B cell (primary cell): ENCODE measurements at regions not wholly inside any gene's neighbourhood (a gene's known extent, or its start where the extent isn't known, plus 50 kb on each side); places are given as distances from the start of the nearest gene placed in this dataset.

Experiments
- ATAC-seq: fragments of 200-7000 bp; cut with Tn5 transposase; one replicate; pipeline ENCODE4 v1.10.0; 2021; ENCODE audit warnings: low read depth, mild to moderate bottlenecking, moderate number of reproducible peaks, moderate library complexity
- CTCF ChIA-PET: fragments of 350-600 bp; sonication (Branson Sonifier 250); formaldehyde crosslinking; loops from one replicate; lab custom pipeline; 2021; ENCODE audit warnings: antibody characterized with exemption, inconsistent platforms; lab: Charles Lee
- POLR2A ChIA-PET: fragments of 350-600 bp; sonication (Branson Sonifier 250); formaldehyde crosslinking; loops from one replicate; lab custom pipeline; 2021; ENCODE audit warnings: antibody characterized with exemption; lab: Charles Lee
- DNase-seq: peaks from one replicate; pipeline ENCODE4 v3.0.0; 2013
- H2AFZ ChIP-seq: 2 replicates; pipeline ENCODE4 v1.6.1; 2012; ENCODE audit warnings: mild to moderate bottlenecking, low read depth, low read length; ENCODE audit not compliant: insufficient read depth, poor library complexity, severe bottlenecking
- H3K27ac ChIP-seq, 2 donors: 1 replicate in 1 of 2; 2 replicates in 1 of 2; pipeline ENCODE4 v1.5.1; 2012 to 2013; ENCODE audit warnings: low read length in 2 of 2, mild to moderate bottlenecking in 2 of 2, moderate library complexity in 1 of 2
- H3K27me3 ChIP-seq, 4 experiments: fragments of 200-600 bp in 1 of 4; sonication (generic) in 1 of 4; replicated peaks in 1 of 4; 1 replicate in 2 of 4; 2 replicates in 2 of 4; pipeline versions ENCODE4 v1.6.1 to v1.7.0; 2013 to 2016; ENCODE audit warnings: low read length in 3 of 4, mild to moderate bottlenecking in 2 of 4, mixed read lengths in 1 of 4, moderate library complexity in 1 of 4; ENCODE audit not compliant: insufficient read depth in 4 of 4, control insufficient read depth in 3 of 4; ENCODE audit errors: control extremely low read depth in 1 of 4
- H3K36me3 ChIP-seq, 2 experiments: replicated peaks in 1 of 2; 1 replicate in 1 of 2; 2 replicates in 1 of 2; pipeline versions ENCODE4 v1.6.1 to v1.7.1; 2013; ENCODE audit warnings: low read length in 1 of 2; ENCODE audit not compliant: insufficient read depth in 2 of 2, control insufficient read depth in 1 of 2; ENCODE audit errors: control extremely low read depth in 1 of 2, extremely low read depth in 1 of 2
- H3K4me1 ChIP-seq, 2 donors: fragments of 200-600 bp in 1 of 2; sonication (generic) in 1 of 2; 1 replicate in 1 of 2; 2 replicates in 1 of 2; pipeline versions ENCODE4 v1.5.1 to v1.6.1; 2013 to 2017; ENCODE audit warnings: low read length in 2 of 2; ENCODE audit not compliant: control insufficient read depth in 2 of 2, insufficient read depth in 2 of 2
- H3K4me2 ChIP-seq: replicated peaks from 2 replicates; pipeline ENCODE3; 2012; ENCODE audit warnings: mild to moderate bottlenecking, low read depth, low read length; ENCODE audit not compliant: poor library complexity, severe bottlenecking
- H3K4me3 ChIP-seq, 5 experiments: fragments of 200-600 bp in 1 of 5; sonication (generic) in 1 of 5; 1 replicate in 3 of 5; 2 replicates in 2 of 5; pipeline versions ENCODE4 v1.5.1 to v1.7.0; 2011 to 2016; ENCODE audit warnings: low read length in 4 of 5, mild to moderate bottlenecking in 4 of 5, low read depth in 2 of 5, control low read depth in 1 of 5, moderate library complexity in 1 of 5; ENCODE audit not compliant: insufficient read depth in 1 of 5; ENCODE audit errors: control extremely low read depth in 1 of 5, extremely low read depth in 1 of 5
- H3K79me2 ChIP-seq: fragments of 200-600 bp; sonication (generic); one replicate; pipeline ENCODE4 v1.6.0; 2016; ENCODE audit warnings: low read length; ENCODE audit not compliant: control insufficient read depth, insufficient read depth
- H3K9ac ChIP-seq: fragments of 200-600 bp; sonication (generic); 2 replicates; pipeline ENCODE4 v1.6.1; 2017; ENCODE audit warnings: mild to moderate bottlenecking, low read length, moderate library complexity
- H3K9me3 ChIP-seq, 3 donors: one replicate each; pipeline versions ENCODE4 v1.6.1 to v1.7.1; 2013; ENCODE audit warnings: low read length in 2 of 3; ENCODE audit not compliant: control insufficient read depth in 2 of 3, insufficient read depth in 1 of 3; ENCODE audit errors: control extremely low read depth in 1 of 3
- H4K20me1 ChIP-seq: 2 replicates; pipeline ENCODE4 v1.6.0; 2012; ENCODE audit warnings: mild to moderate bottlenecking, low read length; ENCODE audit not compliant: insufficient read depth, control insufficient read depth, poor library complexity, severe bottlenecking
- H3K27ac Mint-ChIP-seq: one replicate; pipeline ENCODE4 v1.8.0; 2021; ENCODE audit warnings: mixed read lengths
- H3K27me3 Mint-ChIP-seq: one replicate; pipeline ENCODE4 v1.8.0; 2021; ENCODE audit warnings: mixed read lengths
- H3K4me1 Mint-ChIP-seq: one replicate; pipeline ENCODE4 v1.8.0; 2021; ENCODE audit warnings: mixed read lengths
- H3K4me3 Mint-ChIP-seq: one replicate; pipeline ENCODE4 v1.8.0; 2021; ENCODE audit warnings: mixed read lengths
- H3K9me3 Mint-ChIP-seq: one replicate; pipeline ENCODE4 v1.8.0; 2022; ENCODE audit warnings: mixed read lengths; ENCODE audit not compliant: insufficient read depth
- EZH2 ChIP-seq: IDR thresholded peaks from 2 replicates; pipeline ENCODE4 v1.6.1; 2012; ENCODE audit warnings: borderline replicate concordance, low read depth, mild to moderate bottlenecking, moderate library complexity, low read length; ENCODE audit not compliant: insufficient read depth, poor library complexity, severe bottlenecking
- WGBS: methylation state at CpG from one replicate; pipeline ENCODE4 v1.1.5; 2013; ENCODE audit warnings: missing lambda C conversion rate; ENCODE audit not compliant: insufficient coverage; 5-methylcytosine and 5-hydroxymethylcytosine counted together
- intact Hi-C: fragments of 100-400 bp; cut with micrococcal nuclease; formaldehyde crosslinking; loops from one replicate; pipeline ENCODE4 v1.10.0; 2022
- TF ChIP-seq, protein P1 (sequence below): fragments of 200-600 bp; IDR thresholded peaks from one replicate; pipeline ENCODE4 v1.8.0; 2022; ENCODE audit warnings: antibody characterized with exemption, mild to moderate bottlenecking

DNA sequence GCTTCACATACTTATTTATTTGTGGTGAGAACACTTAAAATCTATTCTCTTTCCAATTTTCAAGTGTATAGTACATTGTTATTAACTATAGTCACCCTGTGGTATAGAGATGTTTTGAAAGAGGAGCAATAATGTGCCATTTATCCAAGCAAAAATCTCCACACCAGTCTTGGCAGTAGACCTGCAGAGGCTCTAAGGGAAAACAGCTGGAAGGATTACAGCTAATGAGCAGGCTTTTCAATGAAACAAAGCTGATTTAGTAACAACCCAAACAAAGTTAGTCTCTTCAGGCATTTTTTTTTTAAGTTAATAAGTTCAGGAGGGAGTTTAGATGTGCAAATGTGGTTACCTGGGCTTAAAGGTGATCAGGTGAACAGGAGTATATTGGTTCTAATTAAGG is 101.9 kb downstream of the EVX1 start:
- Histone ChIP-seq H3K4me3 (no peak overlapping the region), H3K9ac (no peak overlapping the region), H3K27ac (no peak overlapping the region), H2AFZ (no peak overlapping the region), H3K4me2 (no peak overlapping the region), H3K4me1 (no peaks in the 10 kb centered on the region), H4K20me1 (no peaks in the 10 kb centered on the region), H3K9me3 (no peaks in the 10 kb centered on the region), H3K79me2 (no peaks in the 10 kb centered on the region), H3K36me3 (no peaks in the 10 kb centered on the region), H3K27me3 (peaks cover 0 to 9% (median 0%) of the 10 kb centered on the region in 4 experiments)
- TF ChIP-seq, protein P1, sequence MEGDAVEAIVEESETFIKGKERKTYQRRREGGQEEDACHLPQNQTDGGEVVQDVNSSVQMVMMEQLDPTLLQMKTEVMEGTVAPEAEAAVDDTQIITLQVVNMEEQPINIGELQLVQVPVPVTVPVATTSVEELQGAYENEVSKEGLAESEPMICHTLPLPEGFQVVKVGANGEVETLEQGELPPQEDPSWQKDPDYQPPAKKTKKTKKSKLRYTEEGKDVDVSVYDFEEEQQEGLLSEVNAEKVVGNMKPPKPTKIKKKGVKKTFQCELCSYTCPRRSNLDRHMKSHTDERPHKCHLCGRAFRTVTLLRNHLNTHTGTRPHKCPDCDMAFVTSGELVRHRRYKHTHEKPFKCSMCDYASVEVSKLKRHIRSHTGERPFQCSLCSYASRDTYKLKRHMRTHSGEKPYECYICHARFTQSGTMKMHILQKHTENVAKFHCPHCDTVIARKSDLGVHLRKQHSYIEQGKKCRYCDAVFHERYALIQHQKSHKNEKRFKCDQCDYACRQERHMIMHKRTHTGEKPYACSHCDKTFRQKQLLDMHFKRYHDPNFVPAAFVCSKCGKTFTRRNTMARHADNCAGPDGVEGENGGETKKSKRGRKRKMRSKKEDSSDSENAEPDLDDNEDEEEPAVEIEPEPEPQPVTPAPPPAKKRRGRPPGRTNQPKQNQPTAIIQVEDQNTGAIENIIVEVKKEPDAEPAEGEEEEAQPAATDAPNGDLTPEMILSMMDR: no peak
- TF ChIP-seq EZH2: no peak
- intact Hi-C loops: no loop called here
- Mint-ChIP-seq H3K9me3 (no peaks in the 10 kb centered on the region), H3K27me3 (peaks cover 23% of the 10 kb centered on the region), H3K4me3 (no peak overlapping the region), H3K4me1 (no peaks in the 10 kb centered on the region), H3K27ac (no peak overlapping the region)
- DNase-seq (no peak), ATAC-seq (no peak)
- ChIA-PET POLR2A (no interaction called here), CTCF (no interaction called here)

DNA sequence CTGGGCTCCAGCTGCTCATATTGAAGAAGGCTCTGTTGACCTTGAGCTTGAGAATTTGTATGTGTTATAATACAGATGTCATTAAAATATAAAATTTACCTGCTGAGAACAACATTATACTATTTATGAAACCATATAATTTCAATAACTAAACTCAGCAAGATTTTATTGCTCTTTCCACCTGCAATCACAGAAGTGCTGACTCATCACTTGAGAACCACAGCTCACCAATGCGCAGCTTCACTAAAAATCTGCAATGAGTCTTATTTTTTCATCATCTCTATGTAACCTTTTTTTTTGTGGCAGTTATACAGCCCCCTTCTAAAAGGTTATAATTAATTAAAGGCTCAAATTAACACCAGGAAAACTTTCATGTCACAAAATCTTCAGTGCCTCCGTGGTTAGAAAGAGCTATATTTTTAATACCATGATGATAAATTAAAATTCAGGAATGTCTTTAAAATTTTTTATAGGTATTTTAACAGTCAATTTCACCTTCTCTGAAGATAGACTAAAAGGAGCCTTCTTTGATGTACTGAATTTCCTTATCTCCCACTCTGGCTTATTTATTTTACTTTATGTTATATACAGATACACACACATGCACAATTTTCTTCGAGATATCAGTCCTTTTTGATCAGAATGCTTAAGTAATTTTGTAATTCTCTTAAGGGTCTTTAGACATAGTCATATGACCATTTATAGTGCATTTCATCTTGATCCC is 102.7 kb downstream of the EVX1 start:
- CTCF ChIA-PET: no interaction called here
- no peak for TF ChIP-seq EZH2
- TF ChIP-seq, protein P1: no peak
- H3K4me3 ChIP-seq: no peak overlapping the region
- peaks cover 31% of the 10 kb centered on the region for H3K27me3 Mint-ChIP-seq
- no peak overlapping the region for H3K9ac ChIP-seq
- intact Hi-C loops: no loop called here
- no peak overlapping the region for H3K27ac Mint-ChIP-seq
- no peaks in the 10 kb centered on the region for H4K20me1 ChIP-seq
- no peak overlapping the region for H3K4me2 ChIP-seq
- no peaks in the 10 kb centered on the region for H3K9me3 ChIP-seq
- H3K4me3 Mint-ChIP-seq: no peak overlapping the region
- H3K4me1 ChIP-seq: no peaks in the 10 kb centered on the region
- no peak overlapping the region for H3K27ac ChIP-seq
- H3K27me3 ChIP-seq: peaks cover 0 to 6% (median 1%) of the 10 kb centered on the region in 4 experiments
- 14% methylated on average over 1 of the region's 3 CpGs for WGBS
- H3K79me2 ChIP-seq: no peaks in the 10 kb centered on the region
- no peak overlapping the region for H2AFZ ChIP-seq
- H3K4me1 Mint-ChIP-seq: no peaks in the 10 kb centered on the region
- DNase-seq (no peak), ATAC-seq (no peak)
- POLR2A ChIA-PET: no interaction called here
- H3K36me3 ChIP-seq: no peaks in the 10 kb centered on the region
- H3K9me3 Mint-ChIP-seq: no peaks in the 10 kb centered on the region
